ENCODE measurements at regions not wholly inside any gene's neighbourhood (a gene's known extent, or its start where the extent isn't known, plus 50 kb on each side); places are given as distances from the start of the nearest gene placed in this dataset.

- DNase-seq (ENCODE audit: low read depth, low spot score): peak; percentile 75
- TF ChIP-seq GATA2 (IDR thresholded peaks at IDR 0.05; ENCODE audit: insufficient read depth, insufficient read length, low read depth, low read length) (no peak), JUN (IDR thresholded peaks at IDR 0.05; ENCODE audit: borderline replicate concordance, insufficient read depth, insufficient read length, low read depth) (peak; percentile 65), CTCF (IDR thresholded peaks at IDR 0.05; ENCODE audit: extremely low read depth in 1 of 2, insufficient read depth in 1 of 2, low read depth in 1 of 2, low read length in 2 of 2) (no peak), FOS (IDR thresholded peaks at IDR 0.05; ENCODE audit: borderline replicate concordance, insufficient read depth, low read length) (peak; percentile 55), POLR2AphosphoS5 (IDR thresholded peaks at IDR 0.05; ENCODE audit: insufficient read depth, low read depth, low read length) (no peak)
- H3K4me3 ChIP-seq (replicated peaks in 1 of 3; ENCODE audit: insufficient read depth in 1 of 3, low read depth in 1 of 3, low read length in 3 of 3): peak overlapping the region in 2 of 3 experiments; percentile 4 to 40
- no peaks in the 10 kb centered on the region for H3K27me3 ChIP-seq (ENCODE audit: control insufficient read depth in 2 of 2, insufficient read depth in 2 of 2, low read length in 2 of 2)
- peak overlapping the region; percentile 91 for H3K4me2 ChIP-seq (ENCODE audit: insufficient read depth, low read length)
- peak overlapping the region; percentile 10 for H2AFZ ChIP-seq (ENCODE audit: low read depth, low read length)
- intact Hi-C loops (cut with micrococcal nuclease): no loop called here
- no peak overlapping the region for H3K9ac ChIP-seq (replicated peaks; ENCODE audit: extremely low read depth, insufficient read depth, low read length)
- CTCF ChIA-PET: interaction anchor here (1.2 to 2.9 kb wide), 6 partner anchors 15 to 529 kb away, joined by 3 to 15 read pairs (median 6); no protein-coding TSS in a partner anchor
- H3K9me3 ChIP-seq (replicated peaks; ENCODE audit: control insufficient read depth, insufficient read depth, low read length): no peaks in the 10 kb centered on the region
- no TSS peak for BruUV-seq (replicated peaks)
- POLR2A ChIA-PET: no interaction called here
- no peaks in the 10 kb centered on the region for H3K79me2 ChIP-seq (ENCODE audit: control insufficient read depth, insufficient read depth, low read length)
- H3K9me1 ChIP-seq (replicated peaks; ENCODE audit: control insufficient read depth, extremely low read depth, insufficient read depth, low read length): no peaks in the 10 kb centered on the region
- no peaks in the 10 kb centered on the region for H4K20me1 ChIP-seq (replicated peaks; ENCODE audit: control insufficient read depth, extremely low read depth, insufficient read depth, low read length)
- peak; percentile 62 for FAIRE-seq
- peak overlapping the region; percentile 66 for H3K27ac ChIP-seq (ENCODE audit: insufficient read depth, low read depth, low read length)
- H3K4me1 ChIP-seq (ENCODE audit: control insufficient read depth, extremely low read depth, insufficient read depth, low read length): peaks cover 28% of the 10 kb centered on the region
- dilution Hi-C loops (cut with MboI; ENCODE audit: extremely low pct_ligation_motif_present, low sequenced_read_pairs): no loop called here
- H3K36me3 ChIP-seq (ENCODE audit: control insufficient read depth in 2 of 2, extremely low read depth in 1 of 2, insufficient read depth in 2 of 2, low read length in 2 of 2): no peaks in the 10 kb centered on the region
These were observed 89.2 kb upstream of the MITF start for GRCh38 chr3:69650066-69650419.

Measured in endothelial cell of umbilical vein (primary cell).